Body of pancreas (tissue), 4 donors: ENCODE measurements at regions not wholly inside any gene's neighbourhood (a gene's known extent, or its start where the extent isn't known, plus 50 kb on each side); places are given as distances from the start of the nearest gene placed in this dataset.

Experiments used
- POLR2A ChIP-seq, 3 donors: fragments of 450-650 bp; IDR thresholded peaks; one replicate each; pipeline ENCODE4 v1.6.1; 2016; ENCODE audit warnings: antibody characterized with exemption in 3 of 3, mild to moderate bottlenecking in 2 of 3
- TF ChIP-seq, protein P1 (sequence below), 7 experiments: fragments of 450-650 bp in 4 of 7; fragments of 200-600 bp in 3 of 7; sonication (generic) in 3 of 7; IDR thresholded peaks; one replicate each; pipeline ENCODE4 v1.5.1; 2016 to 2019; ENCODE audit warnings: antibody characterized with exemption in 7 of 7

- TF ChIP-seq POLR2A (IDR thresholded peaks at IDR 0.05), result no peak
- TF ChIP-seq, protein P1, sequence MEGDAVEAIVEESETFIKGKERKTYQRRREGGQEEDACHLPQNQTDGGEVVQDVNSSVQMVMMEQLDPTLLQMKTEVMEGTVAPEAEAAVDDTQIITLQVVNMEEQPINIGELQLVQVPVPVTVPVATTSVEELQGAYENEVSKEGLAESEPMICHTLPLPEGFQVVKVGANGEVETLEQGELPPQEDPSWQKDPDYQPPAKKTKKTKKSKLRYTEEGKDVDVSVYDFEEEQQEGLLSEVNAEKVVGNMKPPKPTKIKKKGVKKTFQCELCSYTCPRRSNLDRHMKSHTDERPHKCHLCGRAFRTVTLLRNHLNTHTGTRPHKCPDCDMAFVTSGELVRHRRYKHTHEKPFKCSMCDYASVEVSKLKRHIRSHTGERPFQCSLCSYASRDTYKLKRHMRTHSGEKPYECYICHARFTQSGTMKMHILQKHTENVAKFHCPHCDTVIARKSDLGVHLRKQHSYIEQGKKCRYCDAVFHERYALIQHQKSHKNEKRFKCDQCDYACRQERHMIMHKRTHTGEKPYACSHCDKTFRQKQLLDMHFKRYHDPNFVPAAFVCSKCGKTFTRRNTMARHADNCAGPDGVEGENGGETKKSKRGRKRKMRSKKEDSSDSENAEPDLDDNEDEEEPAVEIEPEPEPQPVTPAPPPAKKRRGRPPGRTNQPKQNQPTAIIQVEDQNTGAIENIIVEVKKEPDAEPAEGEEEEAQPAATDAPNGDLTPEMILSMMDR (IDR thresholded peaks at IDR 0.05), result no peak
These were observed 139.4 kb upstream of the PHYHIPL start for GRCh38 chr10:59037018-59037389.
